Neural cell (in vitro differentiated cells): ENCODE measurements at regions not wholly inside any gene's neighbourhood (a gene's known extent, or its start where the extent isn't known, plus 50 kb on each side); places are given as distances from the start of the nearest gene placed in this dataset.

Experiments
- EP300 ChIP-seq: fragments of 450-650 bp; conservative IDR thresholded peaks from 2 replicates; pipeline ENCODE4 v1.6.1; 2014; ENCODE audit warnings: antibody characterized with exemption, mild to moderate bottlenecking, moderate library complexity; ENCODE audit not compliant: poor library complexity, severe bottlenecking
- EZH2 ChIP-seq: fragments of 200-600, 300-800 bp; shearing (Covaris generic), sonication (generic); IDR thresholded peaks from 2 replicates; pipeline ENCODE4 v1.6.1; 2014; ENCODE audit warnings: antibody characterized with exemption, low read length, borderline replicate concordance, mild to moderate bottlenecking; ENCODE audit not compliant: insufficient read depth, poor library complexity, severe bottlenecking
- MXI1 ChIP-seq: fragments of 450-650 bp; conservative IDR thresholded peaks from 2 replicates; pipeline ENCODE4 v1.6.1; 2014; ENCODE audit warnings: antibody characterized with exemption, mild to moderate bottlenecking; ENCODE audit not compliant: poor library complexity, severe bottlenecking
- POLR2AphosphoS5 ChIP-seq: IDR thresholded peaks from 2 replicates; pipeline ENCODE4 v1.6.1; 2012
- RAD21 ChIP-seq: fragments of 450-650 bp; conservative IDR thresholded peaks from 2 replicates; pipeline ENCODE4 v1.6.1; 2014; ENCODE audit warnings: antibody characterized with exemption, mild to moderate bottlenecking, moderate library complexity
- TAF1 ChIP-seq: IDR thresholded peaks from 2 replicates; pipeline ENCODE4 v1.6.1; 2012; ENCODE audit warnings: low read depth
- TF ChIP-seq, protein P1 (sequence below): fragments of 450-650 bp; IDR thresholded peaks from 2 replicates; pipeline ENCODE4 v1.5.1; 2014; ENCODE audit warnings: antibody characterized with exemption, mild to moderate bottlenecking, moderate library complexity; ENCODE audit not compliant: poor library complexity, severe bottlenecking
- TF ChIP-seq, protein P2 (sequence below): IDR thresholded peaks from 2 replicates; pipeline ENCODE4 v1.6.1; 2012; ENCODE audit warnings: borderline replicate concordance

DNA sequence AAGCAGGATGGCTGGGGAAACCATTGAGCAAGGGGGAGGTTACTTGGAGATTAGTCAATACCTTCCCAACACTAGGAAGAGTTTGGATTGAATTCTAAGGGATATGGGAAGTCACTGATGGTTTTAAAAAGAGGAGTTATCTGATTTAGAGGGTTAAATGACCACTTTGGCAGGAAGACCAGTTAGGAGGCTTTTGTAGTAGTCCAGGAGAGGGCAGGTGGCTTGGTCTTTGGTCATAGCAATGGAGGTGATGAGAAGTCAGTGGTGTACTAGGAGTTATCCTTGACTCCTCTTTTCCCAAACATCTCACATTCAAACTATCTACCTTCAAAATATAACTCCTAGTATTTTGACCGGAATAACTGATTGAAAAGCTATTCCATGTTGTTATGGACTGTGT lies 644.1 kb downstream of the UTRN start:
- TF ChIP-seq, protein P1, sequence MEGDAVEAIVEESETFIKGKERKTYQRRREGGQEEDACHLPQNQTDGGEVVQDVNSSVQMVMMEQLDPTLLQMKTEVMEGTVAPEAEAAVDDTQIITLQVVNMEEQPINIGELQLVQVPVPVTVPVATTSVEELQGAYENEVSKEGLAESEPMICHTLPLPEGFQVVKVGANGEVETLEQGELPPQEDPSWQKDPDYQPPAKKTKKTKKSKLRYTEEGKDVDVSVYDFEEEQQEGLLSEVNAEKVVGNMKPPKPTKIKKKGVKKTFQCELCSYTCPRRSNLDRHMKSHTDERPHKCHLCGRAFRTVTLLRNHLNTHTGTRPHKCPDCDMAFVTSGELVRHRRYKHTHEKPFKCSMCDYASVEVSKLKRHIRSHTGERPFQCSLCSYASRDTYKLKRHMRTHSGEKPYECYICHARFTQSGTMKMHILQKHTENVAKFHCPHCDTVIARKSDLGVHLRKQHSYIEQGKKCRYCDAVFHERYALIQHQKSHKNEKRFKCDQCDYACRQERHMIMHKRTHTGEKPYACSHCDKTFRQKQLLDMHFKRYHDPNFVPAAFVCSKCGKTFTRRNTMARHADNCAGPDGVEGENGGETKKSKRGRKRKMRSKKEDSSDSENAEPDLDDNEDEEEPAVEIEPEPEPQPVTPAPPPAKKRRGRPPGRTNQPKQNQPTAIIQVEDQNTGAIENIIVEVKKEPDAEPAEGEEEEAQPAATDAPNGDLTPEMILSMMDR, result no peak
- no peak for TF ChIP-seq POLR2AphosphoS5
- no peak for TF ChIP-seq EZH2
- no peak for TF ChIP-seq EP300
- no peak for TF ChIP-seq RAD21
- no peak for TF ChIP-seq TAF1
- TF ChIP-seq, protein P2, sequence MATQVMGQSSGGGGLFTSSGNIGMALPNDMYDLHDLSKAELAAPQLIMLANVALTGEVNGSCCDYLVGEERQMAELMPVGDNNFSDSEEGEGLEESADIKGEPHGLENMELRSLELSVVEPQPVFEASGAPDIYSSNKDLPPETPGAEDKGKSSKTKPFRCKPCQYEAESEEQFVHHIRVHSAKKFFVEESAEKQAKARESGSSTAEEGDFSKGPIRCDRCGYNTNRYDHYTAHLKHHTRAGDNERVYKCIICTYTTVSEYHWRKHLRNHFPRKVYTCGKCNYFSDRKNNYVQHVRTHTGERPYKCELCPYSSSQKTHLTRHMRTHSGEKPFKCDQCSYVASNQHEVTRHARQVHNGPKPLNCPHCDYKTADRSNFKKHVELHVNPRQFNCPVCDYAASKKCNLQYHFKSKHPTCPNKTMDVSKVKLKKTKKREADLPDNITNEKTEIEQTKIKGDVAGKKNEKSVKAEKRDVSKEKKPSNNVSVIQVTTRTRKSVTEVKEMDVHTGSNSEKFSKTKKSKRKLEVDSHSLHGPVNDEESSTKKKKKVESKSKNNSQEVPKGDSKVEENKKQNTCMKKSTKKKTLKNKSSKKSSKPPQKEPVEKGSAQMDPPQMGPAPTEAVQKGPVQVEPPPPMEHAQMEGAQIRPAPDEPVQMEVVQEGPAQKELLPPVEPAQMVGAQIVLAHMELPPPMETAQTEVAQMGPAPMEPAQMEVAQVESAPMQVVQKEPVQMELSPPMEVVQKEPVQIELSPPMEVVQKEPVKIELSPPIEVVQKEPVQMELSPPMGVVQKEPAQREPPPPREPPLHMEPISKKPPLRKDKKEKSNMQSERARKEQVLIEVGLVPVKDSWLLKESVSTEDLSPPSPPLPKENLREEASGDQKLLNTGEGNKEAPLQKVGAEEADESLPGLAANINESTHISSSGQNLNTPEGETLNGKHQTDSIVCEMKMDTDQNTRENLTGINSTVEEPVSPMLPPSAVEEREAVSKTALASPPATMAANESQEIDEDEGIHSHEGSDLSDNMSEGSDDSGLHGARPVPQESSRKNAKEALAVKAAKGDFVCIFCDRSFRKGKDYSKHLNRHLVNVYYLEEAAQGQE, result no peak
- no peak for TF ChIP-seq MXI1
